Mesenchymal stem cell (in vitro differentiated cells and primary cell): ENCODE measurements at regions not wholly inside any gene's neighbourhood (a gene's known extent, or its start where the extent isn't known, plus 50 kb on each side); places are given as distances from the start of the nearest gene placed in this dataset.

Experiments
- DNase-seq: peaks from one replicate; pipeline ENCODE4 v3.0.0-alpha.2; 2013
- H2AFZ ChIP-seq: one replicate; pipeline ENCODE4 v1.6.1; 2013; ENCODE audit warnings: low read depth, mild to moderate bottlenecking, control low read depth, inconsistent platforms, low read length, moderate library complexity
- H2AK5ac ChIP-seq: 2 replicates; pipeline ENCODE4 v1.6.1; 2013; ENCODE audit warnings: low read length, moderate library complexity, mild to moderate bottlenecking, inconsistent platforms; ENCODE audit not compliant: severe bottlenecking
- H2BK120ac ChIP-seq: one replicate; pipeline ENCODE4 v1.6.1; 2013; ENCODE audit warnings: low read depth, mild to moderate bottlenecking, inconsistent platforms, low read length, moderate library complexity
- H2BK12ac ChIP-seq, 2 experiments: one replicate each; pipeline ENCODE4 v1.6.1; 2013; ENCODE audit warnings: inconsistent platforms in 2 of 2, low read length in 2 of 2, mild to moderate bottlenecking in 2 of 2, moderate library complexity in 2 of 2, control low read depth in 1 of 2
- H2BK15ac ChIP-seq: one replicate; pipeline ENCODE4 v1.6.1; 2013; ENCODE audit warnings: mild to moderate bottlenecking, low read depth, inconsistent platforms; ENCODE audit not compliant: poor library complexity, severe bottlenecking
- H2BK5ac ChIP-seq: 2 replicates; pipeline ENCODE4 v1.6.1; 2013; ENCODE audit warnings: low read depth, mild to moderate bottlenecking, low read length, control low read depth, inconsistent platforms; ENCODE audit not compliant: poor library complexity, severe bottlenecking
- H3K14ac ChIP-seq, 2 experiments: one replicate each; pipeline ENCODE4 v1.6.1; 2013; ENCODE audit warnings: inconsistent platforms in 2 of 2, low read length in 2 of 2, control low read depth in 1 of 2, mild to moderate bottlenecking in 1 of 2, moderate library complexity in 1 of 2
- H3K18ac ChIP-seq, 2 experiments: one replicate each; pipeline ENCODE4 v1.6.1; 2013; ENCODE audit warnings: inconsistent platforms in 2 of 2, low read length in 2 of 2, control low read depth in 1 of 2, low read depth in 1 of 2, mild to moderate bottlenecking in 1 of 2
- H3K23ac ChIP-seq, 2 experiments: one replicate each; pipeline ENCODE4 v1.6.1; 2013; ENCODE audit warnings: inconsistent platforms in 2 of 2, low read length in 2 of 2, mild to moderate bottlenecking in 2 of 2, moderate library complexity in 2 of 2, control low read depth in 1 of 2
- H3K27ac ChIP-seq: 2 replicates; pipeline ENCODE4 v1.5.1; 2013; ENCODE audit warnings: mild to moderate bottlenecking, moderate library complexity, low read length, control low read depth, inconsistent platforms; ENCODE audit not compliant: poor library complexity, severe bottlenecking
- H3K27me3 ChIP-seq, 2 experiments: 2 replicates each; pipeline versions ENCODE4 v1.6.1 to v1.7.0; 2013; ENCODE audit warnings: low read length in 2 of 2, mild to moderate bottlenecking in 2 of 2, moderate library complexity in 2 of 2, control low read depth in 1 of 2, inconsistent platforms in 1 of 2; ENCODE audit not compliant: control insufficient read depth in 1 of 2, insufficient read depth in 1 of 2
- H3K36me3 ChIP-seq, 2 experiments: 2 replicates each; pipeline versions ENCODE4 v1.6.1 to v1.7.0; 2013; ENCODE audit warnings: low read length in 2 of 2, control low read depth in 1 of 2, inconsistent platforms in 1 of 2, low read depth in 1 of 2, mild to moderate bottlenecking in 1 of 2; ENCODE audit not compliant: insufficient read depth in 2 of 2, control insufficient read depth in 1 of 2
- H3K4ac ChIP-seq, 2 experiments: one replicate each; pipeline ENCODE4 v1.6.1; 2013; ENCODE audit warnings: inconsistent platforms in 2 of 2, low read length in 2 of 2, mild to moderate bottlenecking in 2 of 2, moderate library complexity in 2 of 2, control low read depth in 1 of 2, low read depth in 1 of 2
- H3K4me1 ChIP-seq: 2 replicates; pipeline ENCODE4 v1.6.1; 2013; ENCODE audit warnings: low read depth, low read length, control low read depth; ENCODE audit not compliant: control insufficient read depth, insufficient read depth
- H3K4me2 ChIP-seq: 2 replicates; pipeline ENCODE4 v1.6.1; 2013; ENCODE audit warnings: low read length, mild to moderate bottlenecking, inconsistent platforms; ENCODE audit not compliant: poor library complexity, severe bottlenecking
- H3K4me3 ChIP-seq, 2 experiments: 2 replicates each; pipeline versions ENCODE4 v1.5.1 to v1.7.0; 2013; ENCODE audit warnings: low read length in 2 of 2, mild to moderate bottlenecking in 2 of 2, control low read depth in 1 of 2, low read depth in 1 of 2; ENCODE audit not compliant: insufficient read depth in 1 of 2
- H3K79me1 ChIP-seq: replicated peaks from 2 replicates; pipeline ENCODE4 v1.6.1; 2013; ENCODE audit warnings: mild to moderate bottlenecking, control low read depth, low read length, inconsistent platforms; ENCODE audit not compliant: poor library complexity, severe bottlenecking
- H3K9ac ChIP-seq: 2 replicates; pipeline ENCODE4 v1.7.0; 2013; ENCODE audit warnings: mild to moderate bottlenecking, low read length, moderate library complexity
- H3K9me3 ChIP-seq: 2 replicates; pipeline ENCODE4 v1.7.0; 2013; ENCODE audit warnings: mild to moderate bottlenecking, low read length; ENCODE audit not compliant: control insufficient read depth
- H4K8ac ChIP-seq: one replicate; pipeline ENCODE4 v1.6.1; 2013; ENCODE audit warnings: inconsistent platforms, mild to moderate bottlenecking, low read length, moderate library complexity
- H4K91ac ChIP-seq: one replicate; pipeline ENCODE4 v1.6.1; 2013; ENCODE audit warnings: mild to moderate bottlenecking, low read length, inconsistent platforms
- WGBS: methylation state at CpG from one replicate; pipeline ENCODE4 v1.1.7; 2013; ENCODE audit warnings: mixed read lengths; 5-methylcytosine and 5-hydroxymethylcytosine counted together

- DNase-seq: no peak
- Histone ChIP-seq H2AFZ (no peak overlapping the region), H3K18ac (no peak overlapping the region), H3K36me3 (no peaks in the 10 kb centered on the region), H3K4me3 (no peak overlapping the region), H3K14ac (no peak overlapping the region), H3K9ac (no peak overlapping the region), H4K8ac (no peak overlapping the region), H3K4ac (no peak overlapping the region), H2AK5ac (no peak overlapping the region), H3K27ac (no peak overlapping the region), H3K27me3 (no peaks in the 10 kb centered on the region), H4K91ac (no peak overlapping the region), H2BK120ac (no peak overlapping the region), H3K23ac (no peak overlapping the region), H3K79me1 (no peaks in the 10 kb centered on the region), H2BK12ac (no peak overlapping the region), H3K9me3 (no peaks in the 10 kb centered on the region), H3K4me2 (no peak overlapping the region), H2BK15ac (no peak overlapping the region), H3K4me1 (no peaks in the 10 kb centered on the region), H2BK5ac (no peak overlapping the region)
- 70% methylated on average over 2 of the region's 2 CpGs for WGBS
These were observed 210.5 kb upstream of the SKOR2 start for GRCh38 chr18:47461977-47462376.

- Histone ChIP-seq H3K79me1 (no peaks in the 10 kb centered on the region), H3K23ac (no peak overlapping the region), H2BK12ac (no peak overlapping the region), H4K8ac (no peak overlapping the region), H3K4me3 (no peak overlapping the region), H2BK120ac (no peak overlapping the region), H3K27me3 (peaks cover 0 to 2% of the 10 kb centered on the region in 2 experiments), H2AK5ac (no peak overlapping the region), H4K91ac (no peak overlapping the region), H2BK15ac (no peak overlapping the region), H3K9me3 (no peaks in the 10 kb centered on the region), H3K27ac (no peak overlapping the region), H3K36me3 (no peaks in the 10 kb centered on the region), H3K4me2 (no peak overlapping the region), H2BK5ac (no peak overlapping the region), H3K4me1 (no peaks in the 10 kb centered on the region), H3K9ac (no peak overlapping the region), H3K14ac (no peak overlapping the region), H2AFZ (no peak overlapping the region), H3K4ac (no peak overlapping the region), H3K18ac (no peak overlapping the region)
- no peak for DNase-seq
- 59% methylated on average over 6 of the region's 6 CpGs for WGBS
These were observed 210.0 kb upstream of the SKOR2 start for GRCh38 chr18:47461406-47461948.

GRCh38 chr18:47458483-47458882, 207.0 kb upstream of the SKOR2 start:
- Histone ChIP-seq H3K9ac (no peak overlapping the region), H3K79me1 (no peaks in the 10 kb centered on the region), H3K27me3 (peaks cover 0 to 10% of the 10 kb centered on the region in 2 experiments), H3K4me2 (no peak overlapping the region), H2BK12ac (no peak overlapping the region), H4K8ac (no peak overlapping the region), H4K91ac (no peak overlapping the region), H2BK15ac (no peak overlapping the region), H3K4ac (no peak overlapping the region), H2AFZ (no peak overlapping the region), H3K18ac (no peak overlapping the region), H2BK120ac (no peak overlapping the region), H2AK5ac (no peak overlapping the region), H3K4me1 (no peaks in the 10 kb centered on the region), H2BK5ac (no peak overlapping the region), H3K36me3 (no peaks in the 10 kb centered on the region), H3K23ac (no peak overlapping the region), H3K27ac (no peak overlapping the region), H3K14ac (no peak overlapping the region), H3K9me3 (no peaks in the 10 kb centered on the region), H3K4me3 (no peak overlapping the region)
- no peak for DNase-seq

GRCh38 chr18:47457614-47458013, 206.2 kb upstream of the SKOR2 start:
- DNase-seq: no peak
- Histone ChIP-seq H3K4me3 (no peak overlapping the region), H3K9ac (no peak overlapping the region), H2BK5ac (no peak overlapping the region), H3K9me3 (no peaks in the 10 kb centered on the region), H2AFZ (no peak overlapping the region), H3K27ac (no peak overlapping the region), H3K18ac (no peak overlapping the region), H3K4me1 (no peaks in the 10 kb centered on the region), H4K8ac (no peak overlapping the region), H2BK15ac (no peak overlapping the region), H4K91ac (no peak overlapping the region), H3K23ac (no peak overlapping the region), H2AK5ac (no peak overlapping the region), H2BK120ac (no peak overlapping the region), H3K27me3 (peaks cover 0 to 12% of the 10 kb centered on the region in 2 experiments), H3K4me2 (no peak overlapping the region), H3K4ac (no peak overlapping the region), H2BK12ac (no peak overlapping the region), H3K14ac (no peak overlapping the region), H3K79me1 (no peaks in the 10 kb centered on the region), H3K36me3 (no peaks in the 10 kb centered on the region)
- WGBS: no CpG with 5 or more reads among the region's 1 CpG
